ENCODE measurements at regions not wholly inside any gene's neighbourhood (a gene's known extent, or its start where the extent isn't known, plus 50 kb on each side); places are given as distances from the start of the nearest gene placed in this dataset.

DNA sequence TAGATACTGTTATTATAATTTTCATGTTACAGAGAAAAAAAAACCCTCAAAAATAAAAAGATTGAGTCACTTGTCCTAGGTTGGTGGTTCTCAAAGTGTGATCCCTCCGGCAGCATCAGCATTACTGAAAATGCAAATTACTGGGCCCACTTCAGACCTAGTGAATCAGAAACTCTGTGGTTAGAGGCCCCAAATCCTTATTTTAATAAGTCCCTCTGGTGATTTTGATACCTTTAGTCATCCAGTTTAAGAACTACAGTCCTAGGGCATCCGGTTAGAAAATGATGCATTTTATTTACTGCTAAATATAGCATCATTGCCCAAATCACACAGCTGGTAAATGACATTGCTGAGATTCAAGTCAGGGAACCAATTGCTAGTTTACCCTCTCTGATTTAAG is 203.7 kb upstream of the RUNX1 start:
- no peaks in the 10 kb centered on the region for H3F3A ChIP-seq (ENCODE audit: control insufficient read depth, insufficient read depth)

DNA sequence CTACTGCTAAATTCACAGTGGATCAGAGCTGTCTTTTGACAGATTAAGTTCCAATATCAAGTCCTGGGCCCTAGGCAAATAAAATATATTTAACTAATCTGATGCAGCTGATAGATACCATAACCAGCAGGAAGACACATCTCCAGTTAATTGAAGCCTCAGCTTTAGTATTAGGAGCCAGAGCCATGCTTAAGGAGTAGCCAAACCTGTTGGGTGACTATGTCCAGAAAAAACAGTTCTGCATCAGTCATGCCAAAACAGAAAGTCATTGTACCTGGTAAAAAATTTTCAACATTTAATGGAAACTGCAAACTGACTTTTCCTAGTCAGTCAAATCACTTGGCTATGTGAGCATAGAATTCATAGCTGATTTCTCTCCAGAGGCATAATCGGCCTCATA is 200.5 kb upstream of the RUNX1 start:
- Histone ChIP-seq H3K79me2 (ENCODE audit: control insufficient read depth, low read length) (no peaks in the 10 kb centered on the region), H3K27ac (ENCODE audit: low read depth, low read length) (no peak overlapping the region), H3K27me3 (ENCODE audit: control insufficient read depth, low read length) (no peaks in the 10 kb centered on the region), H3K9me2 (replicated peaks; ENCODE audit: control insufficient read depth, low read length) (no peaks in the 10 kb centered on the region), H3K4me1 (ENCODE audit: control insufficient read depth, low read length) (peaks cover 4% of the 10 kb centered on the region; the same call in 1 of the 2 replicates), H3K9me3 (ENCODE audit: control insufficient read depth, insufficient read depth, low read length) (0 out of 2 replicates have a peak, but pooled peaks cover 3% of the 10 kb centered on the region), H4K20me1 (ENCODE audit: control insufficient read depth, insufficient read depth, low read depth, low read length) (no peaks in the 10 kb centered on the region), H3K4me2 (ENCODE audit: low read length) (no peak overlapping the region), H3F3A (ENCODE audit: control insufficient read depth, insufficient read depth) (no peaks in the 10 kb centered on the region), H3K36me3 (ENCODE audit: control insufficient read depth, low read length) (no peaks in the 10 kb centered on the region), H3K4me3 (ENCODE audit: low read length) (no peak overlapping the region)
- TF ChIP-seq, protein P1, sequence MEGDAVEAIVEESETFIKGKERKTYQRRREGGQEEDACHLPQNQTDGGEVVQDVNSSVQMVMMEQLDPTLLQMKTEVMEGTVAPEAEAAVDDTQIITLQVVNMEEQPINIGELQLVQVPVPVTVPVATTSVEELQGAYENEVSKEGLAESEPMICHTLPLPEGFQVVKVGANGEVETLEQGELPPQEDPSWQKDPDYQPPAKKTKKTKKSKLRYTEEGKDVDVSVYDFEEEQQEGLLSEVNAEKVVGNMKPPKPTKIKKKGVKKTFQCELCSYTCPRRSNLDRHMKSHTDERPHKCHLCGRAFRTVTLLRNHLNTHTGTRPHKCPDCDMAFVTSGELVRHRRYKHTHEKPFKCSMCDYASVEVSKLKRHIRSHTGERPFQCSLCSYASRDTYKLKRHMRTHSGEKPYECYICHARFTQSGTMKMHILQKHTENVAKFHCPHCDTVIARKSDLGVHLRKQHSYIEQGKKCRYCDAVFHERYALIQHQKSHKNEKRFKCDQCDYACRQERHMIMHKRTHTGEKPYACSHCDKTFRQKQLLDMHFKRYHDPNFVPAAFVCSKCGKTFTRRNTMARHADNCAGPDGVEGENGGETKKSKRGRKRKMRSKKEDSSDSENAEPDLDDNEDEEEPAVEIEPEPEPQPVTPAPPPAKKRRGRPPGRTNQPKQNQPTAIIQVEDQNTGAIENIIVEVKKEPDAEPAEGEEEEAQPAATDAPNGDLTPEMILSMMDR (IDR thresholded peaks at IDR 0.05; ENCODE audit: low read depth, low read length, poor library complexity, severe bottlenecking): no peak
- no peak for TF ChIP-seq EZH2phosphoT487 (IDR thresholded peaks at IDR 0.05; ENCODE audit: borderline replicate concordance, low read length)

More for the DNA sequence above, 203.7 kb upstream of the RUNX1 start:
- H3K9me2 ChIP-seq (replicated peaks; ENCODE audit: control insufficient read depth, low read length): no peaks in the 10 kb centered on the region
- no peaks in the 10 kb centered on the region for H3K36me3 ChIP-seq (ENCODE audit: control insufficient read depth, low read length)
- no peak overlapping the region for H3K27ac ChIP-seq (ENCODE audit: low read depth, low read length)
- H3K9me3 ChIP-seq (ENCODE audit: control insufficient read depth, insufficient read depth, low read length): 0 out of 2 replicates have a peak, but pooled peaks cover 3% of the 10 kb centered on the region
- H4K20me1 ChIP-seq (ENCODE audit: control insufficient read depth, insufficient read depth, low read depth, low read length): no peaks in the 10 kb centered on the region
- no peak overlapping the region for H3K4me2 ChIP-seq (ENCODE audit: low read length)
- TF ChIP-seq, protein P1 (IDR thresholded peaks at IDR 0.05; ENCODE audit: low read depth, low read length, poor library complexity, severe bottlenecking): no peak
- no peak for TF ChIP-seq EZH2phosphoT487 (IDR thresholded peaks at IDR 0.05; ENCODE audit: borderline replicate concordance, low read length)
- H3K4me1 ChIP-seq (ENCODE audit: control insufficient read depth, low read length): peaks cover 4% of the 10 kb centered on the region; the same call in 1 of the 2 replicates
- no peak overlapping the region for H3K4me3 ChIP-seq (ENCODE audit: low read length)
- no peaks in the 10 kb centered on the region for H3K79me2 ChIP-seq (ENCODE audit: control insufficient read depth, low read length)
- H3K27me3 ChIP-seq (ENCODE audit: control insufficient read depth, low read length): no peaks in the 10 kb centered on the region

- Histone ChIP-seq H3K9me3 (ENCODE audit: control insufficient read depth, insufficient read depth, low read length) (0 out of 2 replicates have a peak, but pooled peaks cover 3% of the 10 kb centered on the region), H3F3A (ENCODE audit: control insufficient read depth, insufficient read depth) (no peaks in the 10 kb centered on the region), H3K4me1 (ENCODE audit: control insufficient read depth, low read length) (no peaks in the 10 kb centered on the region), H3K36me3 (ENCODE audit: control insufficient read depth, low read length) (no peaks in the 10 kb centered on the region), H3K27me3 (ENCODE audit: control insufficient read depth, low read length) (no peaks in the 10 kb centered on the region), H3K4me2 (ENCODE audit: low read length) (no peak overlapping the region), H3K79me2 (ENCODE audit: control insufficient read depth, low read length) (no peaks in the 10 kb centered on the region), H3K4me3 (ENCODE audit: low read length) (no peak overlapping the region), H4K20me1 (ENCODE audit: control insufficient read depth, insufficient read depth, low read depth, low read length) (no peaks in the 10 kb centered on the region), H3K9me2 (replicated peaks; ENCODE audit: control insufficient read depth, low read length) (no peaks in the 10 kb centered on the region), H3K27ac (ENCODE audit: low read depth, low read length) (no peak overlapping the region)
- TF ChIP-seq, protein P1 (IDR thresholded peaks at IDR 0.05; ENCODE audit: low read depth, low read length, poor library complexity, severe bottlenecking): no peak
Measured at GRCh38 chr21:35245879-35246278, 196.8 kb upstream of the RUNX1 start.

All from DOHH2 (cell line).